SU-DHL-6 (cell line): ENCODE measurements at regions not wholly inside any gene's neighbourhood (a gene's known extent, or its start where the extent isn't known, plus 50 kb on each side); places are given as distances from the start of the nearest gene placed in this dataset.

ENCODE experiments used
- CTCF ChIP-seq: fragments of 200-600 bp; sonication (generic); IDR thresholded peaks from one replicate; pipeline ENCODE4 v1.5.1; 2017; ENCODE audit warnings: antibody characterized with exemption, mild to moderate bottlenecking, low read length, moderate library complexity; ENCODE audit not compliant: insufficient read depth, poor library complexity, severe bottlenecking
- EZH2phosphoT487 ChIP-seq: fragments of 200-600 bp; sonication (generic), shearing (Covaris generic); conservative IDR thresholded peaks from 2 replicates; pipeline ENCODE4 v1.6.1; 2018; ENCODE audit warnings: mild to moderate bottlenecking, antibody characterized with exemption, low read length, moderate library complexity, mixed read lengths

DNA sequence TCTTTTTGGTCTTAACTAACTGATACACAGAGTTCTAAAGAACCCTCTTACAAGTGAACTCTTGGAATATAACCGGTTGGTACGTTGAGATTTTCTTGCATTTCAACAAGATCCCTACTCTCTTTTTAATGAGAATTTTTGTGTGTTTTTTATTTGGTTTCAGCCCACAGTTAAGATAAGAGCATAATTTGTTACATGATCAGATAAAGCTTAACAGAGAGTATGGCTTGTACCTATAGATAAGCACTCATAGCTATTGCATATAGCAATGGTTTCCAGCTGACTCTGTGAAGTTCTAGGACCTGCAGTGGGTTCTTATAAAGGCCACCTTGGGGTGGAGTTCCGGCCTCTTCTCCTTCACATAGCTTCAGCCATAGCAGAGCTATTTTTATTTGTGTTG is 143.3 kb downstream of the SNX10 start:
- TF ChIP-seq CTCF: no peak
- no peak for TF ChIP-seq EZH2phosphoT487
